SK-N-SH treated with all-trans-retinoic acid at 6 μM for 48 hours (cell line): ENCODE measurements at regions not wholly inside any gene's neighbourhood (a gene's known extent, or its start where the extent isn't known, plus 50 kb on each side); places are given as distances from the start of the nearest gene placed in this dataset.

Experiments used
- ATAC-seq: fragments of 200-7000 bp; cut with Tn5 transposase; 3 replicates; pipeline ENCODE4 v1.9.1; 2020; ENCODE audit warnings: mild to moderate bottlenecking, moderate library complexity
- ARNTL ChIP-seq: fragments of 450-650 bp; formaldehyde crosslinking; IDR thresholded peaks from 2 replicates; pipeline ENCODE4 v1.5.0; 2020; ENCODE audit warnings: low read depth, mild to moderate bottlenecking, moderate library complexity, borderline replicate concordance
- BACH2 ChIP-seq: fragments of 250-450 bp; sonication (Bioruptor Pico); IDR thresholded peaks from 2 replicates; pipeline ENCODE4 v1.9.0; 2021; ENCODE audit warnings: mild to moderate bottlenecking, borderline replicate concordance
- CSDC2 ChIP-seq: fragments of 250-450 bp; sonication (Bioruptor Pico); IDR thresholded peaks from 2 replicates; pipeline ENCODE4 v1.5.0; 2020; ENCODE audit warnings: mild to moderate bottlenecking, moderate library complexity
- ESRRG ChIP-seq: fragments of 250-450 bp; sonication (Bioruptor Pico); IDR thresholded peaks from 2 replicates; pipeline ENCODE4 v1.6.1; 2021; ENCODE audit warnings: mild to moderate bottlenecking
- ISL1 ChIP-seq: fragments of 250-450 bp; sonication (Bioruptor Pico); IDR thresholded peaks from 2 replicates; pipeline ENCODE4 v2.1.2; 2022; ENCODE audit warnings: mild to moderate bottlenecking, moderate library complexity
- OSR1 ChIP-seq: fragments of 250-450 bp; sonication (Bioruptor Pico); IDR thresholded peaks from 2 replicates; pipeline ENCODE4 v1.8.0; 2022; ENCODE audit warnings: moderate library complexity, mild to moderate bottlenecking, inconsistent platforms
- PPARA ChIP-seq: fragments of 250-450 bp; sonication (Bioruptor Pico); IDR thresholded peaks from 2 replicates; pipeline ENCODE4 v1.5.0; 2020; ENCODE audit warnings: mild to moderate bottlenecking, borderline replicate concordance
- RARB ChIP-seq: fragments of 250-450 bp; sonication (Bioruptor Pico); IDR thresholded peaks from 2 replicates; pipeline ENCODE4 v1.8.0; 2021; ENCODE audit warnings: mild to moderate bottlenecking, moderate library complexity
- SNAI2 ChIP-seq: fragments of 250-450 bp; sonication (Bioruptor Pico); IDR thresholded peaks from 2 replicates; pipeline ENCODE4 v1.5.0; 2020; ENCODE audit warnings: mild to moderate bottlenecking, moderate library complexity
- TCF4 ChIP-seq: fragments of 250-450 bp; sonication (Bioruptor Pico); IDR thresholded peaks from 2 replicates; pipeline ENCODE4 v1.8.0; 2021; ENCODE audit warnings: mild to moderate bottlenecking, moderate library complexity, borderline replicate concordance
- TOX ChIP-seq: fragments of 250-450 bp; sonication (Bioruptor Pico); IDR thresholded peaks from 2 replicates; pipeline ENCODE4 v1.8.0; 2021; ENCODE audit warnings: mild to moderate bottlenecking, moderate library complexity, borderline replicate concordance
- ZC3H10 ChIP-seq: fragments of 250-450 bp; sonication (Bioruptor Pico); IDR thresholded peaks from 2 replicates; pipeline ENCODE4 v1.5.1; 2021; ENCODE audit warnings: mild to moderate bottlenecking, moderate library complexity
- ZFP3 ChIP-seq: fragments of 250-450 bp; sonication (Bioruptor Pico); IDR thresholded peaks from 2 replicates; pipeline ENCODE4 v1.5.0; 2020; ENCODE audit warnings: mild to moderate bottlenecking, moderate library complexity
- ZFP30 ChIP-seq: fragments of 450-650 bp; formaldehyde crosslinking; IDR thresholded peaks from 2 replicates; pipeline ENCODE4 v1.5.0; 2022; ENCODE audit warnings: mild to moderate bottlenecking, moderate library complexity
- ZNF70 ChIP-seq: fragments of 450-650 bp; formaldehyde crosslinking; IDR thresholded peaks from 2 replicates; pipeline ENCODE4 v1.5.0; 2020; ENCODE audit warnings: mild to moderate bottlenecking, moderate library complexity
- ZNF8 ChIP-seq: fragments of 450-650 bp; formaldehyde crosslinking; IDR thresholded peaks from 2 replicates; pipeline ENCODE4 v1.5.0; 2020; ENCODE audit warnings: mild to moderate bottlenecking, moderate library complexity
- TF ChIP-seq, protein P1 (sequence below): fragments of 250-450 bp; sonication (Bioruptor Pico); IDR thresholded peaks from 2 replicates; pipeline ENCODE4 v1.5.1; 2021; ENCODE audit warnings: mild to moderate bottlenecking, moderate library complexity
- TF ChIP-seq, protein P2 (sequence below): fragments of 250-450 bp; sonication (Bioruptor Pico); IDR thresholded peaks from 2 replicates; pipeline ENCODE4 v1.8.0; 2020; ENCODE audit warnings: mild to moderate bottlenecking, moderate library complexity, borderline replicate concordance
- TF ChIP-seq, protein P3 (sequence below): fragments of 250-450 bp; sonication (Bioruptor Pico); IDR thresholded peaks from 2 replicates; pipeline ENCODE4 v1.5.0; 2020; ENCODE audit warnings: mild to moderate bottlenecking, moderate library complexity
- TF ChIP-seq, protein P4 (sequence below): fragments of 250-450 bp; sonication (Bioruptor Pico); IDR thresholded peaks from 2 replicates; pipeline ENCODE4 v1.5.1; 2020; ENCODE audit warnings: low read depth, mild to moderate bottlenecking, moderate library complexity

DNA sequence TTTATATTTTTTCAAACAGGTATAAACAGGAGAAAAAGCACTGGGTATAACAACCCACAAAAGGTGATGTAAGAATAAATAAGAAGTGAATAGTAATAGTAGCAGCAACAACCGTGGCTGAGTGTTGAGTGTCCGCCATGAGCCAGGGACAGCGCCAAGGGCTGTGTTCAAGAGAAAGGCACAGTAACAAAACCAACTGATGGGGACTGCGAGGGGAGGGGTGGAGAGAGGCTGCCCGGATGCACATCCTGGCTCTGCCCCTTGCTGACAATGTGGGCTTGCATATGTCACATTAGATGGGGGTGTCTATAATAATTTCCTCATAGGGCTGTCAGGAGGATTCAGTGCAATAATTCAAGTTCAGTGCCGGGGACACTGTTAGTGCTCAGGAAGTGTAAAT is 912.4 kb downstream of the VRK1 start:
- TF ChIP-seq ZNF70 (CRISPR knock-in tag) = no peak
- TF ChIP-seq, protein P1, sequence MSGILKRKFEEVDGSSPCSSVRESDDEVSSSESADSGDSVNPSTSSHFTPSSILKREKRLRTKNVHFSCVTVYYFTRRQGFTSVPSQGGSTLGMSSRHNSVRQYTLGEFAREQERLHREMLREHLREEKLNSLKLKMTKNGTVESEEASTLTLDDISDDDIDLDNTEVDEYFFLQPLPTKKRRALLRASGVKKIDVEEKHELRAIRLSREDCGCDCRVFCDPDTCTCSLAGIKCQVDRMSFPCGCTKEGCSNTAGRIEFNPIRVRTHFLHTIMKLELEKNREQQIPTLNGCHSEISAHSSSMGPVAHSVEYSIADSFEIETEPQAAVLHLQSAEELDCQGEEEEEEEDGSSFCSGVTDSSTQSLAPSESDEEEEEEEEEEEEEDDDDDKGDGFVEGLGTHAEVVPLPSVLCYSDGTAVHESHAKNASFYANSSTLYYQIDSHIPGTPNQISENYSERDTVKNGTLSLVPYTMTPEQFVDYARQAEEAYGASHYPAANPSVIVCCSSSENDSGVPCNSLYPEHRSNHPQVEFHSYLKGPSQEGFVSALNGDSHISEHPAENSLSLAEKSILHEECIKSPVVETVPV = no peak
- TF ChIP-seq, protein P2, sequence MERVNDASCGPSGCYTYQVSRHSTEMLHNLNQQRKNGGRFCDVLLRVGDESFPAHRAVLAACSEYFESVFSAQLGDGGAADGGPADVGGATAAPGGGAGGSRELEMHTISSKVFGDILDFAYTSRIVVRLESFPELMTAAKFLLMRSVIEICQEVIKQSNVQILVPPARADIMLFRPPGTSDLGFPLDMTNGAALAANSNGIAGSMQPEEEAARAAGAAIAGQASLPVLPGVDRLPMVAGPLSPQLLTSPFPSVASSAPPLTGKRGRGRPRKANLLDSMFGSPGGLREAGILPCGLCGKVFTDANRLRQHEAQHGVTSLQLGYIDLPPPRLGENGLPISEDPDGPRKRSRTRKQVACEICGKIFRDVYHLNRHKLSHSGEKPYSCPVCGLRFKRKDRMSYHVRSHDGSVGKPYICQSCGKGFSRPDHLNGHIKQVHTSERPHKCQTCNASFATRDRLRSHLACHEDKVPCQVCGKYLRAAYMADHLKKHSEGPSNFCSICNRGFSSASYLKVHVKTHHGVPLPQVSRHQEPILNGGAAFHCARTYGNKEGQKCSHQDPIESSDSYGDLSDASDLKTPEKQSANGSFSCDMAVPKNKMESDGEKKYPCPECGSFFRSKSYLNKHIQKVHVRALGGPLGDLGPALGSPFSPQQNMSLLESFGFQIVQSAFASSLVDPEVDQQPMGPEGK = no peak
- TF ChIP-seq SNAI2 = no peak
- no peak for TF ChIP-seq ISL1
- TF ChIP-seq, protein P3, sequence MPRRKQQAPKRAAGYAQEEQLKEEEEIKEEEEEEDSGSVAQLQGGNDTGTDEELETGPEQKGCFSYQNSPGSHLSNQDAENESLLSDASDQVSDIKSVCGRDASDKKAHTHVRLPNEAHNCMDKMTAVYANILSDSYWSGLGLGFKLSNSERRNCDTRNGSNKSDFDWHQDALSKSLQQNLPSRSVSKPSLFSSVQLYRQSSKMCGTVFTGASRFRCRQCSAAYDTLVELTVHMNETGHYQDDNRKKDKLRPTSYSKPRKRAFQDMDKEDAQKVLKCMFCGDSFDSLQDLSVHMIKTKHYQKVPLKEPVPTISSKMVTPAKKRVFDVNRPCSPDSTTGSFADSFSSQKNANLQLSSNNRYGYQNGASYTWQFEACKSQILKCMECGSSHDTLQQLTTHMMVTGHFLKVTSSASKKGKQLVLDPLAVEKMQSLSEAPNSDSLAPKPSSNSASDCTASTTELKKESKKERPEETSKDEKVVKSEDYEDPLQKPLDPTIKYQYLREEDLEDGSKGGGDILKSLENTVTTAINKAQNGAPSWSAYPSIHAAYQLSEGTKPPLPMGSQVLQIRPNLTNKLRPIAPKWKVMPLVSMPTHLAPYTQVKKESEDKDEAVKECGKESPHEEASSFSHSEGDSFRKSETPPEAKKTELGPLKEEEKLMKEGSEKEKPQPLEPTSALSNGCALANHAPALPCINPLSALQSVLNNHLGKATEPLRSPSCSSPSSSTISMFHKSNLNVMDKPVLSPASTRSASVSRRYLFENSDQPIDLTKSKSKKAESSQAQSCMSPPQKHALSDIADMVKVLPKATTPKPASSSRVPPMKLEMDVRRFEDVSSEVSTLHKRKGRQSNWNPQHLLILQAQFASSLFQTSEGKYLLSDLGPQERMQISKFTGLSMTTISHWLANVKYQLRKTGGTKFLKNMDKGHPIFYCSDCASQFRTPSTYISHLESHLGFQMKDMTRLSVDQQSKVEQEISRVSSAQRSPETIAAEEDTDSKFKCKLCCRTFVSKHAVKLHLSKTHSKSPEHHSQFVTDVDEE (CRISPR knock-in tag) = no peak
- no peak for TF ChIP-seq RARB (CRISPR knock-in tag)
- no peak for TF ChIP-seq ZNF8 (CRISPR knock-in tag)
- TF ChIP-seq TCF4 (CRISPR knock-in tag) = no peak
- TF ChIP-seq PPARA = no peak
- TF ChIP-seq ZFP3 = no peak
- TF ChIP-seq ZFP30 (CRISPR knock-in tag) = no peak
- TF ChIP-seq ZC3H10 (CRISPR knock-in tag) = no peak
- no peak for TF ChIP-seq CSDC2 (CRISPR knock-in tag)
- TF ChIP-seq ESRRG (CRISPR knock-in tag) = no peak
- TF ChIP-seq BACH2 = no peak
- TF ChIP-seq TOX = no peak
- TF ChIP-seq OSR1 (CRISPR knock-in tag) = no peak
- TF ChIP-seq, protein P4, sequence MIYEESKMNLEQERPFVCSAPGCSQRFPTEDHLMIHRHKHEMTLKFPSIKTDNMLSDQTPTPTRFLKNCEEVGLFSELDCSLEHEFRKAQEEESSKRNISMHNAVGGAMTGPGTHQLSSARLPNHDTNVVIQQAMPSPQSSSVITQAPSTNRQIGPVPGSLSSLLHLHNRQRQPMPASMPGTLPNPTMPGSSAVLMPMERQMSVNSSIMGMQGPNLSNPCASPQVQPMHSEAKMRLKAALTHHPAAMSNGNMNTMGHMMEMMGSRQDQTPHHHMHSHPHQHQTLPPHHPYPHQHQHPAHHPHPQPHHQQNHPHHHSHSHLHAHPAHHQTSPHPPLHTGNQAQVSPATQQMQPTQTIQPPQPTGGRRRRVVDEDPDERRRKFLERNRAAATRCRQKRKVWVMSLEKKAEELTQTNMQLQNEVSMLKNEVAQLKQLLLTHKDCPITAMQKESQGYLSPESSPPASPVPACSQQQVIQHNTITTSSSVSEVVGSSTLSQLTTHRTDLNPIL (CRISPR knock-in tag) = no peak
- no peak for TF ChIP-seq ARNTL
- no peak for ATAC-seq

DNA sequence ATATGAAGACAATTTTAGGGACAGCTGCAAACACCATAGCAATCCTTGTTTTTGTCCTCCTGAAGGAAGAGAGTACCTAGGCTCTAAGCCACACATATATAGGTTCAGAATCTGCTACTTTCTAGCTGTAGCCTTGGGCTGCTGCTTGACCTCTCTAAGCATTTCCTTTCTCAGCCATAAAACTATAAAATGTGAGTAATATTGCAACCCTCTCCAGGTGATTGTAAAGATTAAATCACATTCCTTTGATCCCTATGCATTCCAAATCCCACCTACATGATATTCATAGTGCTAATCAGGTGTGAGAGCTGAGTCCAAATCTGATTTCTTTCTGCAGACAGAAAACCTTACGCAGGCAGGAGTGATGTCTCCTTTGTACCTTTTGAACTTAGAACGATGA is 913.5 kb downstream of the VRK1 start:
- no peak for ATAC-seq

More for the DNA sequence above, 913.5 kb downstream of the VRK1 start:
- TF ChIP-seq, protein P1 = no peak
- TF ChIP-seq ZC3H10 (CRISPR knock-in tag) (no peak), TOX (no peak), RARB (CRISPR knock-in tag) (no peak), ZNF8 (CRISPR knock-in tag) (no peak), ESRRG (CRISPR knock-in tag) (no peak)
- TF ChIP-seq, protein P2 = no peak
